ENCODE measurements at regions not wholly inside any gene's neighbourhood (a gene's known extent, or its start where the extent isn't known, plus 50 kb on each side); places are given as distances from the start of the nearest gene placed in this dataset.

DNA sequence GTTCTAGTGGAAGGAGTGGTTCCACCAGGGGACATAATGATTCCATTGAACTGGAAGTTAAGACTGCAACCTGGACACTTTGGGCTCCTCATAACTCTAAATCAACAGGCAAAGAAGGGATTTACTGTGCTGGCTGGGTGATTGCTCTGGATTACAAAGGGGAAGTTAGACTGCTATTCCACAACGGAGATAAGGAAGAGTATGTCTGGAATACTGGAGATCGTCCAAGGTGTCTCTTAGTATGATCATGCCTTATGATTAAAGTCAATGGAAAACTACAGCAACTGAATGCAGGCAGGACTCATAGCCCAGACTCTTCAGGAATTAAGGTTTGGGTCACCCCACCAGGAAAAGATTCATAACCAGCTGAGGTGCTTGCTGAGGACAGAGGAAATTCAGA, 310.6 kb upstream of the MGMT start:
- TF ChIP-seq POLR2A (IDR thresholded peaks at IDR 0.05) = no peak
- TF ChIP-seq, protein P1, sequence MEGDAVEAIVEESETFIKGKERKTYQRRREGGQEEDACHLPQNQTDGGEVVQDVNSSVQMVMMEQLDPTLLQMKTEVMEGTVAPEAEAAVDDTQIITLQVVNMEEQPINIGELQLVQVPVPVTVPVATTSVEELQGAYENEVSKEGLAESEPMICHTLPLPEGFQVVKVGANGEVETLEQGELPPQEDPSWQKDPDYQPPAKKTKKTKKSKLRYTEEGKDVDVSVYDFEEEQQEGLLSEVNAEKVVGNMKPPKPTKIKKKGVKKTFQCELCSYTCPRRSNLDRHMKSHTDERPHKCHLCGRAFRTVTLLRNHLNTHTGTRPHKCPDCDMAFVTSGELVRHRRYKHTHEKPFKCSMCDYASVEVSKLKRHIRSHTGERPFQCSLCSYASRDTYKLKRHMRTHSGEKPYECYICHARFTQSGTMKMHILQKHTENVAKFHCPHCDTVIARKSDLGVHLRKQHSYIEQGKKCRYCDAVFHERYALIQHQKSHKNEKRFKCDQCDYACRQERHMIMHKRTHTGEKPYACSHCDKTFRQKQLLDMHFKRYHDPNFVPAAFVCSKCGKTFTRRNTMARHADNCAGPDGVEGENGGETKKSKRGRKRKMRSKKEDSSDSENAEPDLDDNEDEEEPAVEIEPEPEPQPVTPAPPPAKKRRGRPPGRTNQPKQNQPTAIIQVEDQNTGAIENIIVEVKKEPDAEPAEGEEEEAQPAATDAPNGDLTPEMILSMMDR (IDR thresholded peaks at IDR 0.05) = no peak
